GM12891 (cell line): ENCODE measurements at regions not wholly inside any gene's neighbourhood (a gene's known extent, or its start where the extent isn't known, plus 50 kb on each side); places are given as distances from the start of the nearest gene placed in this dataset.

Source experiments
- POLR2A ChIP-seq: IDR thresholded peaks from 2 replicates; pipeline ENCODE4 v1.6.1; 2011; ENCODE audit warnings: low read depth, low read length, control low read depth
- POLR2AphosphoS5 ChIP-seq: IDR thresholded peaks from 2 replicates; pipeline ENCODE4 v1.6.1; 2011; ENCODE audit warnings: low read depth, low read length, control low read depth
- TAF1 ChIP-seq: IDR thresholded peaks from 2 replicates; pipeline ENCODE4 v1.6.1; 2011; ENCODE audit warnings: low read depth, low read length, control low read depth

DNA sequence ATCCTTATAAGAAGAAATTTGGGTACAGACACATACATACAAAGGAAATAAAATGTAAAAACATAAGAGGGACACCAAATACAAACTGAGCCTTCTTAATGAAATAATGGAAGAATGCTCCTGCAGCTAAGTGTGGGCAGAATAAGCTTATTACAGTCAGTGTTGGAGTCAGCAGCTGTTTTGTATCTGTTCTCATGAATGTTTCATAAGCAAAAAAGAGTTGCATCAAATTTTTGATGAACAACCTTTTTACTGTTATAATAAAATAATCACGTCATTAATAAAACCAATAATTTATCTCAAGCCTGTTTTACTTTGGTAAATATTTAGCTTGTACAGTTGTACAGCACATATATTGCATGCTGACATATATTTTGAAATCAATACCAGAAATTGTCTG, 545.6 kb downstream of the LRRC70 start:
- TF ChIP-seq TAF1 (no peak), POLR2AphosphoS5 (no peak), POLR2A (no peak)
